H1 (cell line): ENCODE measurements at regions not wholly inside any gene's neighbourhood (a gene's known extent, or its start where the extent isn't known, plus 50 kb on each side); places are given as distances from the start of the nearest gene placed in this dataset.

Experiments
- ASH2L ChIP-seq: fragments of 200-600, 300-600 bp; sonication (generic); IDR thresholded peaks from one replicate; pipeline ENCODE4 v1.7.1; 2017; ENCODE audit warnings: low read length
- ATF3 ChIP-seq: IDR thresholded peaks from 2 replicates; pipeline ENCODE4 v1.6.1; 2011; ENCODE audit warnings: low read depth, mild to moderate bottlenecking, low read length; ENCODE audit not compliant: insufficient read depth
- CTCF ChIP-seq, 3 experiments: IDR thresholded peaks; 1 replicate in 2 of 3; 2 replicates in 1 of 3; pipeline versions ENCODE4 v1.5.1 to v1.6.1; 2011; ENCODE audit warnings: low read length in 3 of 3, mild to moderate bottlenecking in 3 of 3, inconsistent platforms in 2 of 3, low read depth in 1 of 3, moderate library complexity in 1 of 3; ENCODE audit not compliant: insufficient read depth in 1 of 3; ENCODE audit errors: control extremely low read depth in 1 of 3
- EP300 ChIP-seq, 2 experiments: IDR thresholded peaks; 1 replicate in 1 of 2; 2 replicates in 1 of 2; pipeline ENCODE4 v1.6.1; 2011 to 2012; ENCODE audit warnings: low read depth in 2 of 2, low read length in 2 of 2, mild to moderate bottlenecking in 2 of 2, borderline replicate concordance in 1 of 2, inconsistent platforms in 1 of 2, moderate library complexity in 1 of 2
- FOSL1 ChIP-seq: IDR thresholded peaks from 2 replicates; pipeline ENCODE4 v1.6.1; 2011; ENCODE audit warnings: mild to moderate bottlenecking, low read depth, low read length, moderate library complexity; ENCODE audit not compliant: insufficient read depth
- JUN ChIP-seq: IDR thresholded peaks from 2 replicates; pipeline ENCODE4 v1.6.1; 2011; ENCODE audit warnings: low read depth, mild to moderate bottlenecking, improper control_type of control experiment, low read length
- KDM1A ChIP-seq: fragments of 200-600, 300-600 bp; sonication (generic); IDR thresholded peaks from 2 replicates; pipeline ENCODE4 v1.7.1; 2016; ENCODE audit warnings: mild to moderate bottlenecking, low read length, borderline replicate concordance
- NANOG ChIP-seq: IDR thresholded peaks from 2 replicates; pipeline ENCODE4 v1.6.1; 2011; ENCODE audit warnings: low read length, low read depth, mild to moderate bottlenecking, inconsistent platforms; ENCODE audit not compliant: insufficient read depth, poor library complexity, severe bottlenecking
- POLR2A ChIP-seq, 2 experiments: IDR thresholded peaks; 1 replicate in 1 of 2; 2 replicates in 1 of 2; pipeline ENCODE4 v1.6.1; 2011; ENCODE audit warnings: low read depth in 2 of 2, low read length in 2 of 2, mild to moderate bottlenecking in 2 of 2; ENCODE audit errors: control extremely low read depth in 1 of 2
- POLR2AphosphoS5 ChIP-seq: IDR thresholded peaks from 2 replicates; pipeline ENCODE4 v1.6.1; 2011; ENCODE audit warnings: low read depth, low read length
- SP4 ChIP-seq: IDR thresholded peaks from 2 replicates; pipeline ENCODE4 v1.6.1; 2012; ENCODE audit warnings: low read length, inconsistent platforms

- TF ChIP-seq POLR2AphosphoS5: no peak
- no peak for TF ChIP-seq SP4
- TF ChIP-seq POLR2A (IDR thresholded peaks at IDR 0.05; ENCODE audit: control extremely low read depth in 1 of 2, low read depth in 2 of 2, low read length in 2 of 2): no peak
- no peak for TF ChIP-seq EP300 (IDR thresholded peaks at IDR 0.05; ENCODE audit: borderline replicate concordance in 1 of 2, low read depth in 2 of 2, low read length in 2 of 2)
- TF ChIP-seq JUN: no peak
- TF ChIP-seq ASH2L: no peak
- TF ChIP-seq CTCF (IDR thresholded peaks at IDR 0.05; ENCODE audit: control extremely low read depth in 1 of 3, insufficient read depth in 1 of 3, low read depth in 1 of 3, low read length in 3 of 3): no peak
- TF ChIP-seq KDM1A: no peak
- TF ChIP-seq NANOG: no peak
- TF ChIP-seq ATF3: no peak
- no peak for TF ChIP-seq FOSL1
Measured at GRCh38 chr12:33757701-33758100, 264.6 kb upstream of the ALG10 start.
